NB4 (cell line): ENCODE measurements at regions not wholly inside any gene's neighbourhood (a gene's known extent, or its start where the extent isn't known, plus 50 kb on each side); places are given as distances from the start of the nearest gene placed in this dataset.

Source experiments
- POLR2A ChIP-seq: IDR thresholded peaks from 2 replicates; pipeline ENCODE4 v1.6.1; 2011; ENCODE audit warnings: mild to moderate bottlenecking; ENCODE audit not compliant: insufficient read length; ENCODE audit errors: extremely low read depth
- TF ChIP-seq, protein P1 (sequence below): IDR thresholded peaks from one replicate; pipeline ENCODE4 v1.5.1; 2012; ENCODE audit warnings: low read depth, low read length
- TF ChIP-seq, protein P2 (sequence below): IDR thresholded peaks from 2 replicates; pipeline ENCODE4 v1.6.1; 2011; ENCODE audit warnings: low read depth, low read length

DNA sequence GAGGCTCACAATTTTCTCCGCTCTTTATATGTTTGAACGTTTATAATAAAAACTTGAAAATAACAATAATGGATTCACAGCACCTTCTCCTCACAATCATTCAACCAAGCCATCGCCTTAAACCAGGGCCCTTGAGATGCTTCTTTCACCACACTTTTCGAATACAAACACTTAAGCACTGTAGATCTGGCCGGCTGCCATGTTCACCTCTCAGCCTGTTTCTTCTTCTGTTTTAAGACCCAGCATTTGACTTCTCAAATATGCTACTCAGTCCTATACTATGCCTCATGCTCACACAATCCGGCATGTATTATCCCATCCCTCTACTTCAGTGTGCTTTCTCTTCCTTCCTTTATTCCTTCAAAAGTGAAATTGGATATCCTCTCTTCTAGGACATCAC is 280.6 kb downstream of the TFEC start:
- TF ChIP-seq, protein P1, sequence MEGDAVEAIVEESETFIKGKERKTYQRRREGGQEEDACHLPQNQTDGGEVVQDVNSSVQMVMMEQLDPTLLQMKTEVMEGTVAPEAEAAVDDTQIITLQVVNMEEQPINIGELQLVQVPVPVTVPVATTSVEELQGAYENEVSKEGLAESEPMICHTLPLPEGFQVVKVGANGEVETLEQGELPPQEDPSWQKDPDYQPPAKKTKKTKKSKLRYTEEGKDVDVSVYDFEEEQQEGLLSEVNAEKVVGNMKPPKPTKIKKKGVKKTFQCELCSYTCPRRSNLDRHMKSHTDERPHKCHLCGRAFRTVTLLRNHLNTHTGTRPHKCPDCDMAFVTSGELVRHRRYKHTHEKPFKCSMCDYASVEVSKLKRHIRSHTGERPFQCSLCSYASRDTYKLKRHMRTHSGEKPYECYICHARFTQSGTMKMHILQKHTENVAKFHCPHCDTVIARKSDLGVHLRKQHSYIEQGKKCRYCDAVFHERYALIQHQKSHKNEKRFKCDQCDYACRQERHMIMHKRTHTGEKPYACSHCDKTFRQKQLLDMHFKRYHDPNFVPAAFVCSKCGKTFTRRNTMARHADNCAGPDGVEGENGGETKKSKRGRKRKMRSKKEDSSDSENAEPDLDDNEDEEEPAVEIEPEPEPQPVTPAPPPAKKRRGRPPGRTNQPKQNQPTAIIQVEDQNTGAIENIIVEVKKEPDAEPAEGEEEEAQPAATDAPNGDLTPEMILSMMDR, result no peak
- TF ChIP-seq, protein P2, sequence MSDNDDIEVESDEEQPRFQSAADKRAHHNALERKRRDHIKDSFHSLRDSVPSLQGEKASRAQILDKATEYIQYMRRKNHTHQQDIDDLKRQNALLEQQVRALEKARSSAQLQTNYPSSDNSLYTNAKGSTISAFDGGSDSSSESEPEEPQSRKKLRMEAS, result no peak
- TF ChIP-seq POLR2A, result no peak
